ENCODE measurements at regions not wholly inside any gene's neighbourhood (a gene's known extent, or its start where the extent isn't known, plus 50 kb on each side); places are given as distances from the start of the nearest gene placed in this dataset.

GRCh38 chr1:81424061-81424460 lies 376.7 kb upstream of the ADGRL2 start:
- TF ChIP-seq RAD21 (IDR thresholded peaks at IDR 0.05; ENCODE audit: low read depth) (no peak), CEBPB (IDR thresholded peaks at IDR 0.05) (no peak), TEAD4 (IDR thresholded peaks at IDR 0.05) (no peak), USF1 (IDR thresholded peaks at IDR 0.05) (no peak), FOXM1 (IDR thresholded peaks at IDR 0.05; ENCODE audit: borderline replicate concordance, low read depth) (no peak), REST (IDR thresholded peaks at IDR 0.05; ENCODE audit: low read depth) (no peak), YY1 (IDR thresholded peaks at IDR 0.05; ENCODE audit: low read depth) (no peak), MAX (IDR thresholded peaks at IDR 0.05) (no peak), ZBTB7A (IDR thresholded peaks at IDR 0.05; ENCODE audit: low read depth) (no peak), EGR1 (IDR thresholded peaks at IDR 0.05) (no peak), TAF1 (IDR thresholded peaks at IDR 0.05; ENCODE audit: low read depth) (no peak), NFIC (IDR thresholded peaks at IDR 0.05) (no peak), EP300 (IDR thresholded peaks at IDR 0.05; ENCODE audit: borderline replicate concordance) (no peak), TCF12 (IDR thresholded peaks at IDR 0.05; ENCODE audit: low read depth) (no peak), CREB1 (IDR thresholded peaks at IDR 0.05; ENCODE audit: low read depth) (no peak)

- TF ChIP-seq TCF12 (IDR thresholded peaks at IDR 0.05; ENCODE audit: low read depth), result no peak
- no peak for TF ChIP-seq FOXM1 (IDR thresholded peaks at IDR 0.05; ENCODE audit: borderline replicate concordance, low read depth)
- TF ChIP-seq MAX (IDR thresholded peaks at IDR 0.05), result no peak
- TF ChIP-seq RAD21 (IDR thresholded peaks at IDR 0.05; ENCODE audit: low read depth), result no peak
- no peak for TF ChIP-seq EP300 (IDR thresholded peaks at IDR 0.05; ENCODE audit: borderline replicate concordance)
- no peak for TF ChIP-seq REST (IDR thresholded peaks at IDR 0.05; ENCODE audit: low read depth)
- no peak for TF ChIP-seq YY1 (IDR thresholded peaks at IDR 0.05; ENCODE audit: low read depth)
- no peak for TF ChIP-seq TEAD4 (IDR thresholded peaks at IDR 0.05)
- no peak for TF ChIP-seq NFIC (IDR thresholded peaks at IDR 0.05)
- no peak for TF ChIP-seq CEBPB (IDR thresholded peaks at IDR 0.05)
- TF ChIP-seq TAF1 (IDR thresholded peaks at IDR 0.05; ENCODE audit: low read depth), result no peak
- no peak for TF ChIP-seq USF1 (IDR thresholded peaks at IDR 0.05)
- TF ChIP-seq ZBTB7A (IDR thresholded peaks at IDR 0.05; ENCODE audit: low read depth), result no peak
- no peak for TF ChIP-seq EGR1 (IDR thresholded peaks at IDR 0.05)
- TF ChIP-seq CREB1 (IDR thresholded peaks at IDR 0.05; ENCODE audit: low read depth), result no peak
Observed at GRCh38 chr1:81420760-81421159, 380.0 kb upstream of the ADGRL2 start.

- TF ChIP-seq RAD21 (IDR thresholded peaks at IDR 0.05; ENCODE audit: low read depth), result peak; percentile 62; the same call in 1 of the 2 replicates
- no peak for TF ChIP-seq NFIC (IDR thresholded peaks at IDR 0.05)
Observed at GRCh38 chr1:81414488-81415015, 386.2 kb upstream of the ADGRL2 start.

- TF ChIP-seq NFIC (IDR thresholded peaks at IDR 0.05), result no peak
- TF ChIP-seq FOXM1 (IDR thresholded peaks at IDR 0.05; ENCODE audit: borderline replicate concordance, low read depth), result no peak
- TF ChIP-seq RAD21 (IDR thresholded peaks at IDR 0.05; ENCODE audit: low read depth), result no peak
- TF ChIP-seq MAX (IDR thresholded peaks at IDR 0.05), result no peak
- TF ChIP-seq YY1 (IDR thresholded peaks at IDR 0.05; ENCODE audit: low read depth), result no peak
- no peak for TF ChIP-seq CEBPB (IDR thresholded peaks at IDR 0.05)
- no peak for TF ChIP-seq TAF1 (IDR thresholded peaks at IDR 0.05; ENCODE audit: low read depth)
Observed at GRCh38 chr1:81412954-81413353, 387.8 kb upstream of the ADGRL2 start.

GRCh38 chr1:81410941-81411340 lies 389.8 kb upstream of the ADGRL2 start:
- no peak for TF ChIP-seq TCF12 (IDR thresholded peaks at IDR 0.05; ENCODE audit: low read depth)
- no peak for TF ChIP-seq ZBTB7A (IDR thresholded peaks at IDR 0.05; ENCODE audit: low read depth)
- no peak for TF ChIP-seq TEAD4 (IDR thresholded peaks at IDR 0.05)
- TF ChIP-seq RAD21 (IDR thresholded peaks at IDR 0.05; ENCODE audit: low read depth), result no peak
- TF ChIP-seq TAF1 (IDR thresholded peaks at IDR 0.05; ENCODE audit: low read depth), result no peak
- TF ChIP-seq EGR1 (IDR thresholded peaks at IDR 0.05), result no peak
- no peak for TF ChIP-seq NFIC (IDR thresholded peaks at IDR 0.05)
- TF ChIP-seq MAX (IDR thresholded peaks at IDR 0.05), result no peak
- no peak for TF ChIP-seq YY1 (IDR thresholded peaks at IDR 0.05; ENCODE audit: low read depth)

- TF ChIP-seq TAF1 (IDR thresholded peaks at IDR 0.05; ENCODE audit: low read depth), result no peak
- TF ChIP-seq USF1 (IDR thresholded peaks at IDR 0.05), result no peak
- no peak for TF ChIP-seq FOXM1 (IDR thresholded peaks at IDR 0.05; ENCODE audit: borderline replicate concordance, low read depth)
- no peak for TF ChIP-seq CREB1 (IDR thresholded peaks at IDR 0.05; ENCODE audit: low read depth)
- TF ChIP-seq RAD21 (IDR thresholded peaks at IDR 0.05; ENCODE audit: low read depth), result no peak
- TF ChIP-seq NFIC (IDR thresholded peaks at IDR 0.05), result no peak
- no peak for TF ChIP-seq REST (IDR thresholded peaks at IDR 0.05; ENCODE audit: low read depth)
- no peak for TF ChIP-seq CEBPB (IDR thresholded peaks at IDR 0.05)
- TF ChIP-seq YY1 (IDR thresholded peaks at IDR 0.05; ENCODE audit: low read depth), result no peak
- no peak for TF ChIP-seq TCF12 (IDR thresholded peaks at IDR 0.05; ENCODE audit: low read depth)
Observed at GRCh38 chr1:81410351-81410750, 390.4 kb upstream of the ADGRL2 start.
